ENCODE measurements at regions not wholly inside any gene's neighbourhood (a gene's known extent, or its start where the extent isn't known, plus 50 kb on each side); places are given as distances from the start of the nearest gene placed in this dataset.
"Not testable (repeated sequence)": the region's sequence is repeated elsewhere in the genome, so short reads cannot be mapped to it uniquely, and the experiment has no call there.

DNA sequence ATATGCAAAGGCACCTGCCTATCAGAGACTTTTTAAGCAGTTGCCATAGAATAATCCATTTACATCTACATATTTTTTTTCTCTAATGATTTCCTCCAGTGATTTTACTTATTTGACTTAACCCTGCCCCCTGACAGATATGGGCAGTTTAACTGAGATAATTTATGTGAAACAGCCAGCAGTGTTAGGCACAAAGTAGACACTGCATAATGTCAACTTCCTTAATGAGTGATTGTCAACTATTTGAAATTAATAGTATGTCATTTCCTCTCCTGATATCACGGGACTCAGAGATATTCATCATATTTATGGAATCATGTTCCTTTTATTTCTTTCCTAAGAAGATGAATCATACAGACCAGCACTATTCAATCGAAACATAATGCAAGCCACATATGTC, 179.9 kb upstream of the ATP10A start:
- intact Hi-C loops (cut with micrococcal nuclease): no loop called here
- Mint-ChIP-seq H3K4me3 (no peak overlapping the region), H3K27me3 (peaks cover 9% of the 10 kb centered on the region), H3K27ac (no peak overlapping the region), H3K9me3 (no peaks in the 10 kb centered on the region), H3K36me3 (ENCODE audit: low read depth) (no peaks in the 10 kb centered on the region), H3K4me1 (ENCODE audit: low read depth) (no peaks in the 10 kb centered on the region)
- DNase-seq (no peak), ATAC-seq (no peak)
- TF ChIP-seq, protein P1, sequence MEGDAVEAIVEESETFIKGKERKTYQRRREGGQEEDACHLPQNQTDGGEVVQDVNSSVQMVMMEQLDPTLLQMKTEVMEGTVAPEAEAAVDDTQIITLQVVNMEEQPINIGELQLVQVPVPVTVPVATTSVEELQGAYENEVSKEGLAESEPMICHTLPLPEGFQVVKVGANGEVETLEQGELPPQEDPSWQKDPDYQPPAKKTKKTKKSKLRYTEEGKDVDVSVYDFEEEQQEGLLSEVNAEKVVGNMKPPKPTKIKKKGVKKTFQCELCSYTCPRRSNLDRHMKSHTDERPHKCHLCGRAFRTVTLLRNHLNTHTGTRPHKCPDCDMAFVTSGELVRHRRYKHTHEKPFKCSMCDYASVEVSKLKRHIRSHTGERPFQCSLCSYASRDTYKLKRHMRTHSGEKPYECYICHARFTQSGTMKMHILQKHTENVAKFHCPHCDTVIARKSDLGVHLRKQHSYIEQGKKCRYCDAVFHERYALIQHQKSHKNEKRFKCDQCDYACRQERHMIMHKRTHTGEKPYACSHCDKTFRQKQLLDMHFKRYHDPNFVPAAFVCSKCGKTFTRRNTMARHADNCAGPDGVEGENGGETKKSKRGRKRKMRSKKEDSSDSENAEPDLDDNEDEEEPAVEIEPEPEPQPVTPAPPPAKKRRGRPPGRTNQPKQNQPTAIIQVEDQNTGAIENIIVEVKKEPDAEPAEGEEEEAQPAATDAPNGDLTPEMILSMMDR (IDR thresholded peaks at IDR 0.05): no peak
- ChIA-PET CTCF (no interaction called here), POLR2A (no interaction called here)

DNA sequence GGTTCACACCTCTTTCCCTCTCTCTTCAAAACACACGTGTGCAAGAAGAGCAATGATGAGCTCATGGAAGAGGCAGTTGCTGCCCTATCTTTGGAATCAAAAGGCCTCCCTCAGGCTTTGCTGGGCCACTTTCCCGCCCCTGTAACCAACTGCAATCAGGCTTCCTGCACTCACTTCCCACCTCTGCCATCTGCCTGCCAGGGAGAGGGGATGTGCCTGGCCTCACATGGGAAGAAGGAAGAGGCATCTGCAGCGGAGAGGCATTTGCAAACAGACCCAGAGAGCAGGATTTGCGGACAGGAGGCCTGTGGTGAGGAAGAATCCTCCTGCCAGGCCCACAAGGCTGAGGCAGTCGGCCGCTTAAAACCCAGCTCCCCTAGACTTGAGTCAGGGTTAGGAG, 175.6 kb upstream of the ATP10A start:
- DNase-seq (no peak), ATAC-seq (no peak)
- H3K36me3 Mint-ChIP-seq (ENCODE audit: low read depth): no peaks in the 10 kb centered on the region
- no peaks in the 10 kb centered on the region for H3K9me3 Mint-ChIP-seq
- TF ChIP-seq, protein P1 (IDR thresholded peaks at IDR 0.05): no peak
- ChIA-PET POLR2A (no interaction called here), CTCF (no interaction called here)
- no peak overlapping the region for H3K27ac Mint-ChIP-seq
- H3K4me1 Mint-ChIP-seq (ENCODE audit: low read depth): no peaks in the 10 kb centered on the region
- intact Hi-C loops (cut with micrococcal nuclease): no loop called here
- H3K4me3 Mint-ChIP-seq: no peak overlapping the region
- peaks cover 9% of the 10 kb centered on the region for H3K27me3 Mint-ChIP-seq

DNA sequence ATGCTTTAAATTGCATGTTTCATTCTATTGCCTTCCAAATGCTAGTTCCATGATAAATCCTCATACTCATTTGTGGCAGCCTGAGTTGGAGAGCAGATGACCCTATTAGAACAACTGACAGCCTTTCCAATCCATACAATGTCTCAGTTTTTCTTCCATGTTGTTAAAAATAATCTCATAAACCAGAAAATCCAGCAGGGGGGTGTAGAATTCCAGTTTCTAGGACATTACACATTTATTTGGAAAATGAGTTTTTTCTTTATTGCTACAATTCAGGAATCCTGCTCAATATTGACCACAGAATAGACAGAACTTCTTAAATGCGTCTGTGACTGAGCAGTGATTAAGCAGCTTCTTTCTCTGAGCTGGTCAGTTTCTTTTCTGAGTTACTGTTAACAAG, 174.2 kb upstream of the ATP10A start:
- Mint-ChIP-seq H3K27ac (no peak overlapping the region), H3K4me1 (ENCODE audit: low read depth) (no peaks in the 10 kb centered on the region), H3K9me3 (no peaks in the 10 kb centered on the region), H3K27me3 (peaks cover 9% of the 10 kb centered on the region), H3K4me3 (no peak overlapping the region), H3K36me3 (ENCODE audit: low read depth) (no peaks in the 10 kb centered on the region)
- intact Hi-C loops (cut with micrococcal nuclease): no loop called here
- ATAC-seq: no peak
- POLR2A ChIA-PET: no interaction called here
- TF ChIP-seq, protein P1 (IDR thresholded peaks at IDR 0.05): no peak
- DNase-seq: no peak
- CTCF ChIA-PET: no interaction called here

DNA sequence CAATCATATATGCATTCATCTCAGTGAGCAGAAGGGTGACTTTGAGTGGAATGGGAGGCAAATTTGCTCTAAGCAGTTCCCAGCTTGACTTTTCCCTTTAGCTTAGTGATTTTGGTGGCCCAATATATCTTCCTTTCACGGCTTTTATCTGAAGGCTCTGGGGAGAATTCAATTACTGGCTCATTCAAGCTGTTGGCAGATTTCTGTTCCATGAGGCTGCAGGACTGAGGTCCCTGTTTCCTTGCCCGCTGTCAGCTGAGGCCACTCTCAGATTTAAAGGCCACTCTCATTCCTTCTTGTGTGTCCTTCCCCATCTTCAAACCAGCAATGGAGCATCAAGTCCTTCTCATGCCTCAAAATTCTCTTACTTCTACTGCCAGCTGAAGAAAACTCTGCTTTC, 170.4 kb upstream of the ATP10A start:
- H3K27me3 Mint-ChIP-seq: no peaks in the 10 kb centered on the region
- no peaks in the 10 kb centered on the region for H3K36me3 Mint-ChIP-seq (ENCODE audit: low read depth)
- no peak overlapping the region for H3K4me3 Mint-ChIP-seq
- no peaks in the 10 kb centered on the region for H3K4me1 Mint-ChIP-seq (ENCODE audit: low read depth)
- ChIA-PET CTCF (no interaction called here), POLR2A (no interaction called here)
- H3K9me3 Mint-ChIP-seq: no peaks in the 10 kb centered on the region
- no peak overlapping the region for H3K27ac Mint-ChIP-seq
- TF ChIP-seq, protein P1 (IDR thresholded peaks at IDR 0.05): no peak
- ATAC-seq (no peak), DNase-seq (no peak)
- intact Hi-C loops (cut with micrococcal nuclease): no loop called here

DNA sequence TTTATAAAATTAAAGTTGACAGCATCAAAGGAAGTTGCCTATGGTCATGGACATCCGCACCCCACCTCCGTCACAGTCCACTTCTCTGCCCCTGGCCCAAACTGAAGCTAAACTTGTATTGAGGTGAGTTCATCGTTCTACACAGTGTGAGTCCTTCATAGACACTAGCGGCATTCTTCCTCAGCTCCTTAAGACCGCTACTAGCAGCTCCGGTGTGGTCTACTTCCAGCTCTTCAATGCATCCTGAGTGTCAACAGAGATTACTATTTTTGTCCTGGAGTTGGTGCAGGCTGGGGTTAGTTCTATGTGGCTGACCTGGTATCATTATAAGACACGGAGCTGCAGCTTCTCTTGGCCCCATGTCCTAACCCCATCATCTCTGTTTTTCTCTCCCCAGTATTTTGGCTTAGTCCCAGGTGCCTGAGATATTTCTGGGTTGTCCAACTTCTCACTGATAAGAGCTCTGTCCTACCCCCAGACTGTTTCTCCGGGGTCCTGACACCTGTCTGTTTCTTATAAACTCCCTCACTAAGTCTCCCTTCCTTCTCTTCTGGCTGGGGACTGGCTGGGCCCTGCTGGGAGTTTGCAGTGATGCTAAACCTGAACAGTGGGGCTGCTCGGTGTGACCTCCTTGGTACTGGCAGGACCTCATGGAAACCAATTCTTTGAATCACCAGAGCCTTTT, 169.2 kb upstream of the ATP10A start:
- H3K4me1 Mint-ChIP-seq (ENCODE audit: low read depth): no peaks in the 10 kb centered on the region
- H3K27ac Mint-ChIP-seq: no peak overlapping the region
- no peak for DNase-seq
- no peak for ATAC-seq
- POLR2A ChIA-PET: interaction anchor here (1.2 kb wide), 1 partner anchor 39 kb away, joined by 3 read pairs; no protein-coding TSS in a partner anchor
- TF ChIP-seq, protein P1 (IDR thresholded peaks at IDR 0.05): no peak
- intact Hi-C loops (cut with micrococcal nuclease): no loop called here
- H3K4me3 Mint-ChIP-seq: no peak overlapping the region
- CTCF ChIA-PET: no interaction called here
- no peaks in the 10 kb centered on the region for H3K27me3 Mint-ChIP-seq
- no peaks in the 10 kb centered on the region for H3K36me3 Mint-ChIP-seq (ENCODE audit: low read depth)
- no peaks in the 10 kb centered on the region for H3K9me3 Mint-ChIP-seq

DNA sequence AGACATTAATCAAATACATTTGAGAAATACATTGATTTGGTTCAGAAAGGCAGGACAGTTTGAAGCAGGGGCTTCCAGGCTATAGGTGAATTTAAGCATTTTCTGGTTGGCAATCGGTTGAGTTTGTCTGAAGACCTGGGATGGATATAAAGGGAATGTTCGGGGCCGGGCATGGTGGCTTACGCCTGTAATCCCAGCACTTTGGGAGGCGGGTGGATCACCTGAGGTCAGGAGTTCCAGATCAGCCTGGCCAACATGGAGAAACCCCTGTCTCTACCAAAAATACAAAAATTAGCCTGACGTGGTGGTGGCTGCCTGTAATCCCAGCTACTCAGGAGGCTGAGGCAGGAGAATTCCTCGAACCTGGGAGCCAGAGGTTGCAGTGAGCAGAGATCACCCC, 166.5 kb upstream of the ATP10A start:
- H3K36me3 Mint-ChIP-seq (ENCODE audit: low read depth); H3K27ac Mint-ChIP-seq; DNase-seq; ATAC-seq; H3K4me1 Mint-ChIP-seq (ENCODE audit: low read depth); intact Hi-C loops (cut with micrococcal nuclease); POLR2A ChIA-PET; H3K9me3 Mint-ChIP-seq; H3K27me3 Mint-ChIP-seq; CTCF ChIA-PET; H3K4me3 Mint-ChIP-seq: not testable (repeated sequence)
